Neural cell (in vitro differentiated cells): ENCODE measurements at regions not wholly inside any gene's neighbourhood (a gene's known extent, or its start where the extent isn't known, plus 50 kb on each side); places are given as distances from the start of the nearest gene placed in this dataset.

Experiments used
- CTCF ChIP-seq: fragments of 450-650 bp; IDR thresholded peaks from 2 replicates; pipeline ENCODE4 v1.5.1; 2014; ENCODE audit warnings: antibody characterized with exemption, mild to moderate bottlenecking, moderate library complexity; ENCODE audit not compliant: poor library complexity, severe bottlenecking
- EZH2 ChIP-seq: fragments of 200-600, 300-800 bp; shearing (Covaris generic), sonication (generic); IDR thresholded peaks from 2 replicates; pipeline ENCODE4 v1.6.1; 2014; ENCODE audit warnings: antibody characterized with exemption, low read length, borderline replicate concordance, mild to moderate bottlenecking; ENCODE audit not compliant: insufficient read depth, poor library complexity, severe bottlenecking
- POLR2AphosphoS5 ChIP-seq: IDR thresholded peaks from 2 replicates; pipeline ENCODE4 v1.6.1; 2012

- no peak for TF ChIP-seq CTCF
- TF ChIP-seq EZH2: no peak
- TF ChIP-seq POLR2AphosphoS5: no peak
These were observed 202.0 kb downstream of the FOXO1 start for GRCh38 chr13:40464337-40465014.
